COR-L47 (cell line): ENCODE measurements at regions not wholly inside any gene's neighbourhood (a gene's known extent, or its start where the extent isn't known, plus 50 kb on each side); places are given as distances from the start of the nearest gene placed in this dataset.
"Not testable (repeated sequence)": the region's sequence is repeated elsewhere in the genome, so short reads cannot be mapped to it uniquely, and the experiment has no call there.

Source experiments
- DNase-seq: peaks from one replicate; lab custom pipeline; 2025; lab: John Stamatoyannopoulos, UW

GRCh38 chr10:121135512-121135911 is 284.4 kb downstream of the WDR11 start:
- DNase-seq: no peak

GRCh38 chr10:121137533-121137932 is 286.4 kb downstream of the WDR11 start:
- no peak for DNase-seq

- DNase-seq: no peak
Observed at GRCh38 chr10:121138112-121138860, 287.1 kb downstream of the WDR11 start.

GRCh38 chr10:121138918-121139317 is 287.8 kb downstream of the WDR11 start:
- no peak for DNase-seq

- not testable (repeated sequence) for DNase-seq
Observed at GRCh38 chr10:121145802-121146395, 294.7 kb downstream of the WDR11 start.

GRCh38 chr10:121148921-121149320 is 297.8 kb downstream of the WDR11 start:
- DNase-seq: no peak

GRCh38 chr10:121152033-121152432 is 300.9 kb downstream of the WDR11 start:
- no peak for DNase-seq

- no peak for DNase-seq
Observed at GRCh38 chr10:121152935-121153334, 301.8 kb downstream of the WDR11 start.

GRCh38 chr10:121154310-121154709 is 303.1 kb downstream of the WDR11 start:
- DNase-seq: no peak

GRCh38 chr10:121154846-121155245 is 303.7 kb downstream of the WDR11 start:
- no peak for DNase-seq

GRCh38 chr10:121155742-121156474 is 304.7 kb downstream of the WDR11 start:
- DNase-seq: no peak

GRCh38 chr10:121157998-121158397 is 306.8 kb downstream of the WDR11 start:
- DNase-seq: no peak

GRCh38 chr10:121158988-121159579 is 307.9 kb downstream of the WDR11 start:
- no peak for DNase-seq

- DNase-seq: no peak
Observed at GRCh38 chr10:121159670-121160069, 308.5 kb downstream of the WDR11 start.

- no peak for DNase-seq
Observed at GRCh38 chr10:121165276-121165675, 314.1 kb downstream of the WDR11 start.

GRCh38 chr10:121167534-121168243 is 316.5 kb downstream of the WDR11 start:
- no peak for DNase-seq

- DNase-seq: no peak
Observed at GRCh38 chr10:121168545-121169216, 317.5 kb downstream of the WDR11 start.

- no peak for DNase-seq
Observed at GRCh38 chr10:121169406-121169805, 318.2 kb downstream of the WDR11 start.

- no peak for DNase-seq
Observed at GRCh38 chr10:121171825-121172787, 320.9 kb downstream of the WDR11 start.

- no peak for DNase-seq
Observed at GRCh38 chr10:121179006-121179405, 327.8 kb downstream of the WDR11 start.
